Lung microvascular endothelial cell (primary cell): ENCODE measurements at regions not wholly inside any gene's neighbourhood (a gene's known extent, or its start where the extent isn't known, plus 50 kb on each side); places are given as distances from the start of the nearest gene placed in this dataset.
"Not testable (repeated sequence)": the region's sequence is repeated elsewhere in the genome, so short reads cannot be mapped to it uniquely, and the experiment has no call there.

Experiments used
- DNase-seq, 2 donors: peaks; one replicate each; pipeline versions ENCODE4 v3.0.0 to v3.0.0-alpha.2; 2010; ENCODE audit warnings: low read depth in 2 of 2

DNA sequence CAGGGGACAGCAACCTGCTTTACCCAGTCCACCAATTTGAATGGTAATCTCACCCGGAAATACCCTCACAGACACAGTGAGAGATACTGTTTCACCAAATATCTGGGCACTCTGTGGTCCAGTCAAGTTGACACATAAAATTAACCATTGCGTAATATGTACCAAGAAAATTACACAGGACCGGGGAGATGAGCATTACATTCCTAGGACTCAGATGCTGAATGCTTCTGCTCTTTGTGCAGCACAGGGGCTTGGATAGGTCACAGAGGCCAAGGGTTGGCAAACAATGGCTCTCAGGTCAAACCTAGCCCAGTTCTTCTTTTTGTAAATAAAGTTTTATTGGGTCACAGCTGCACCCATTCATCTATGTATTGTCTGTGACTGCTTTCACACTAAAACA, 557.2 kb downstream of the MN1 start:
- no peak for DNase-seq

DNA sequence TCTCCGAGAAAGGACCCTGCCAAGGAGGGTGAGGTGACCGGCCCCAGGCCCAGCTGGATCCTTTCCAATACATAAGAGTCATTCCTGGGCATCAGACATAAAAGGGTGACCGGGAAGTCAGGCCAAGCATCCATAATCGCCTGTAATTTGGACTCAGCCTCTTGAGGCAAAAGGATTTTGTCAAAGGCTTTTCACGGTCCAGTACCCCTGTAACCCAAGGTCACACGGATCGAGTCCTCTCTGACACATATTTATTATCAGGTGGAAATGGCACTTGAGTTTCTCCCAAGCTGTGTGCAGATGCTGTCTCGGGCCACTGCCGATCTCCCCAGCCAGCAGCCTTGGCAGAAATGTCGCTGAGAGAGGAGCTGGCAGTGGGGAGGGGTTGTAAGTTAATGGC, 556.5 kb downstream of the MN1 start:
- no peak for DNase-seq

DNA sequence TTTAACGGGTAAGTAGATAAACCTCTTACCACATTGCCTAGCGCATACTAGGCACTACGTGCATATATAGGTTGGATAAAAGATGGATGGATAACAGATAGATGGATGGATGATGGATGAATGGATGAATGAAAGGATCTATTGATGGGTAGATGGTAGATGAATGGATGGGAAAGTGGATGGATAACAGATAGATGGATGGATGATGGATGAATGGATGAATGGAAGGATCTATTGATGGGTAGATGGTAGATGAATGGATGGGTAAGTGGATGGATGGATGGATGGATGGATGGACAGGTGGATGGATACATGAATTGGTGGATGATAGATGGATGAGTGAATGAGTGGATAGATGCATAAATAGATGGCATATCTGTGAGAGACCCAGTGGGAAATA, 555.0 kb downstream of the MN1 start:
- no peak for DNase-seq

DNA sequence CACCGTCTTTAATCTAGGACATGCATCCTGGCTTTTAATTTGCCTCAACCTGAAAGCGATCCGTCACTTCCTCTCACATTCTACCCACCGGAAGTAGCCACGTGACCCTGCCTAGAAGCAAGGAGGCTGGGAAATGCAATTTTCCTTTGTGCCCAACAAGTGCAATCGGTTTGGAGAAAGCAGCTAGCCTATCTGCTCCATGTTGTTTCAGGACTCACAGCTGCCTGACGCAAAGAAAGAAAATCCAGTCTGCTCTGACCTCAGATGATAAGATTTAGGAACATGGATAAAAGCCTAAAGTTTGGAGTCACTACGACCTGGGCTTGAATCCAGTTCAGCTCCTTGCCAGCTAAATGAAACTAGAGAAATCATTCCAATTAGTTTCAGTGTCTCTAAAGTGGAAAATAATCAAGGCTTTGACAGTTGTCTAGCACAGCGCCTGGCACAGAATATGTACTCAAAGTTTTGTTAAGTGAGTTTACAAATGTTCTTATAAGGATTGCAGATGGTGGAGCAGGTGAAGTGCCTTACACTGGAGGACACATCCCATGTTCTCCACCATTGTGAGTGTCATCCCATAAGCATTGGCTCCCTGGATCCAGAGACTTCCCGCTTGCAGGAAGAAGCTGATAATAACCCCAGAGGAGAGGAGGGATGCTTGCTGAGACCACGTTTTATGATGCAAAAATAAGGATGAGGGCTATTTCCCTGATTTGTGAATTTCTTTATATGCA, 553.7 kb downstream of the MN1 start:
- DNase-seq: peak; percentile 16 to 22

DNA sequence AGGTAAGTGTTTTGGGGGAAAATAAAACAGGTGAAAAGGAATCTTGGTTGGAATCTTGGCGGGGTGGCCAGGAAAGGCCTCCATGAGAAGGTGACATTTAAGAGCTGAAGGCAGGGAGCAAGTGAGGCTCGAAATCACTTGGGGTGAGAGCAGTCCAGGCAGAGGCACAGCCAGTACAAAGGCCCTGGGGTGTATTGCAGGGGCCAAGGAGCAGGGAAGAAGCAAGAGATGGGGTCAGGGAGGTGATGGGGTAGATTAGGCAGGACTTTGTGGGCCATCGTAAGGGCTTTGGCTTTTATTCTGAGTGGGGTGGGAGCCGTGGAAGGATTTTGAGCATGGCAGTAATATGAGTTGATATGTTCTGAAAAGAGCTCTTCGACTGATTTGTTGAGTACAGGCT, 551.1 kb downstream of the MN1 start:
- no peak for DNase-seq

- no peak for DNase-seq
Measured at GRCh38 chr22:27250886-27251285, 550.7 kb downstream of the MN1 start.

DNA sequence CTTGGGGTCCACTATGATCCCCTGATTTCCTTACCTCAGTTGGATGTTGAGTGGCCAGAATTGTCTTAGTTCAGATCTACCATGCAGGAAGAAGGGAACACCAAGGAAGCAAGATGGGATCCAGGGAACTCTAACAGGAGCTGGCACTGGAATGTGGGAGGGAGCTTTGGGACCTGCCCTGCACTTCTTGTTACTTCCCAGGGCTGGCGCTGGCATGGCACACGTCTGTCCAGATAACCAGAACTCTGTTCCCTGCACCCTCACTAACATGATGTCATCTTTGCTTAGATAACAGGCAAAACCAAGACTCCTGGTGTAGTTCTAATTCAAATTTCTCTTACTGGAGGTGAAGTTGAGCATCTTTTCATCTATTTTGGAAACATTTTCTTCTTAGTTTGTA, 550.0 kb downstream of the MN1 start:
- DNase-seq: no peak

GRCh38 chr22:27252282-27253049, 549.1 kb downstream of the MN1 start:
- DNase-seq: peak in 1 of 2 donors; percentile 35

- no peak for DNase-seq
Measured at GRCh38 chr22:27253108-27253902, 548.3 kb downstream of the MN1 start.

DNA sequence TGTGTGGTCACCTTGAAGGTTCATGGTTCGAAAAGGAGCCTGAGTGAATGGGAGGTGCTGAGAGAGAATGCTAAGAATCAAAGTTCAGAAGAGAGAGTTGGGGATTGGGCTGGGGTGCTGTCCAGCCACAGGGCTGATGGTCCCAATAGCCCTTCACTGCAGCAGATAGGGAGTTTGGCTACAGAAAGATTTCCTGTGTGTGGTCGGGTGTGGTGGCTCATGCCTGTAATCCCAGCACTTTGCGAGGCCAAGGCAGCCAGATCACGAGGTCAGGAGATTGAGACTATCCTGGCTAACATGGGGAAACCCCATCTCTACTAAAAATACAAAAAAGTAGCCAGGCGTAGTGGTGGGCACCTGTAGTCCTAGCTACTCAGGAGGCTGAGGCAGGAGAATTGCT, 547.5 kb downstream of the MN1 start:
- not testable (repeated sequence) for DNase-seq

- no peak for DNase-seq
Measured at GRCh38 chr22:27255580-27255979, 546.0 kb downstream of the MN1 start.

GRCh38 chr22:27257987-27258386, 543.6 kb downstream of the MN1 start:
- DNase-seq: no peak

- DNase-seq: no peak
Measured at GRCh38 chr22:27258616-27259172, 542.9 kb downstream of the MN1 start.

DNA sequence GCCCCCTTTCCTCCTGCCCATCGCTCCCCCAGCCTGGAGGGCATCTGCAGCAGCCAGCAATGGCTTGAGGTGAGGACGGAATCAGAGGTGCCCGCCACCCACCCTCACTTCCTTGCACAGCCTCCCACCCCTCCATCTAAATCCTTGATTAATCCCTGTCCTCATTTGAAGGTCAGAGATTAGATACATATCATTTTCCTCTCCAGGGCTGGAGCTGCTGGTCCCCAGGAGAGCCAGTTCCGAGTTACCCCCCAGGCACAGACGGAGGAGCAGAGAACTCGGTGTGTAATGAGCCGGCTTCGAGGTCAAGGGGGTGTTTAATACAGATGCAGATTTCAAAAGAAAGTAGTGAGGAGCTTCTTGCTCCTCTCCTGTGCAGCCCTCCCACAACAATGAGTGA, 542.1 kb downstream of the MN1 start:
- no peak for DNase-seq

DNA sequence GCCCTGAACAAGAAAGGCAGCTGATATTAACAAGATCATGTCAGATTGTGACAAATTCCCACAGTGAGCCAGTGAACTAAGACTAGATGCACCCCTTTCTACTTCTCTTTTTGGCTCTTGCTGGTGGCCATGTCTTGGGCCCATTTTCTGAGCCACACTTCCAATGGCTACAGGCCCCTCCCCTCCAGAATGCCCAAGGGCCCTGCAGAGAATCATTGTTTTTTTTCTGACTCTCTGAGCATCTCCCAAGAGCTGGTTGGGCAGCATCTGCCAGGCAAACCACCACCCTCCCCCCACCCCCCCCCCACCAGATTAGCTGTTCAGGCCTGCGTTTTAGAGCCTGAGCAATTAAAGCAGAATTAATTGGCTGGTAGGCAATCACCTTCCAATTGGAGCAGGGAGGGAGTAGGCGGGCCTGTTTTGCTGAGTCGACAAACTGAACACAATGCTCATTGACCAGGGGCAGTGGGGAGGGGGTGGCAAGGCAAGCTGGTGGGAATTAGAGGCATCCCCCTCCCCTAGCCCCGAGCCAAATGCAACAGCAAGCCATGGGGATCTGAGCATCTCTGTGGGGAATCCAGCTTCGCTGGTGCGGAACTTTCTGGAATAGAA, 541.4 kb downstream of the MN1 start:
- DNase-seq: no peak

DNA sequence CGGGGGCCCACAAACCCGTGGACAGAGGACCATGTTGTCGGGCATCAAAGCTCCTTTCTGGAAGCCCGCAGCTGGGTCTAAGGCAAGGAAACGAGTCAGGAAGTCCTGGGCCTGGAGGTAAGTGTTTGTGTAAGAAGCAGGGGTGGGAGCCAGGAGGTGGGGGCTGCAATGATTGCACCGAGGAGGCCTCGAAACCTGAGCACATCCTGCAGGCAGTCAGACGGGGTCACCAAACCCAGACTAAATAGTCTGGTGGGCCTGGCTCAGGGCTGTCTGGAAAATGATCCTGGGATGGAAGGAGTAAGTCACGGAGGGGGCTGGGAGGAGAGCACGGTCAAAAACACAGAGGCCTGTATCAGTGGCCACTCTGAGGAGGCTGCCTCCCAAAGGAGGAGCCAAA, 539.2 kb downstream of the MN1 start:
- DNase-seq: no peak

- DNase-seq: no peak
Measured at GRCh38 chr22:27264184-27264583, 537.4 kb downstream of the MN1 start.

GRCh38 chr22:27267145-27267544, 534.4 kb downstream of the MN1 start:
- no peak for DNase-seq

GRCh38 chr22:27269751-27270543, 531.6 kb downstream of the MN1 start:
- DNase-seq: no peak

- no peak for DNase-seq
Measured at GRCh38 chr22:27270818-27271510, 530.6 kb downstream of the MN1 start.
